Activated gamma-delta T cell treated with Interleukin-2 at 50 U/mL for 16 hours (primary cell): ENCODE measurements at regions not wholly inside any gene's neighbourhood (a gene's known extent, or its start where the extent isn't known, plus 50 kb on each side); places are given as distances from the start of the nearest gene placed in this dataset.

ENCODE experiments used
- DNase-seq: peaks from one replicate; pipeline ENCODE4 v3.0.0-alpha.2; 2020

GRCh38 chr20:40120827-40121226 is 568.2 kb downstream of the MAFB start:
- no peak for DNase-seq

- no peak for DNase-seq
Measured at GRCh38 chr20:40111282-40111681, 577.8 kb downstream of the MAFB start.

DNA sequence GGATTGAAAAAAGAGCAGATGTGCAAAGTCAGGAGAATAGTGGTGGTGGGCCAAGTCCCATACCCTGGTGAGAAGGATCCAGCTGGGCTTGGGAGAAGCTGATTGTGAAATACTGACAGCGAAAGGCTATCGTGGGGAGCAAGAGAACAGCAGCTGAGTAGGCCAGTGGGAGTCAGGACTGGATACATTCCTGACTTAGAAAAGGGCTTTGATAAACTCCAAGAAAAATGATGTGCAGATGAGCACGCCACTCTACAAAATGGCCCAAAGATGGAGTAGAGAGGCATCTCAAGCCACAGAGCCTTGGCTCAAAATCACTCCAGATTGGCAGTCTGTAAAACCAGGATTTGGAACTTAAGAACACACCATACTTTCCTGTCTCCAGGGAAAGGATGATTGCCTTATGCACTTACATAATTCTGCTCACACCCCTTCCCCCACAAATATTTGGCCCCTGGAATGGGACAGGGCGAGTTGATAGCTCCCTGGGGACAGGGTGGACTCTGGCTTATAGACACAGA is 578.7 kb downstream of the MAFB start:
- no peak for DNase-seq

GRCh38 chr20:40109136-40109535 is 579.9 kb downstream of the MAFB start:
- DNase-seq, result no peak

GRCh38 chr20:40108321-40108720 is 580.7 kb downstream of the MAFB start:
- DNase-seq, result no peak

- DNase-seq, result no peak
Measured at GRCh38 chr20:40104959-40105358, 584.1 kb downstream of the MAFB start.

GRCh38 chr20:40103420-40103819 is 585.6 kb downstream of the MAFB start:
- DNase-seq, result no peak

GRCh38 chr20:40101560-40101959 is 587.5 kb downstream of the MAFB start:
- no peak for DNase-seq

DNA sequence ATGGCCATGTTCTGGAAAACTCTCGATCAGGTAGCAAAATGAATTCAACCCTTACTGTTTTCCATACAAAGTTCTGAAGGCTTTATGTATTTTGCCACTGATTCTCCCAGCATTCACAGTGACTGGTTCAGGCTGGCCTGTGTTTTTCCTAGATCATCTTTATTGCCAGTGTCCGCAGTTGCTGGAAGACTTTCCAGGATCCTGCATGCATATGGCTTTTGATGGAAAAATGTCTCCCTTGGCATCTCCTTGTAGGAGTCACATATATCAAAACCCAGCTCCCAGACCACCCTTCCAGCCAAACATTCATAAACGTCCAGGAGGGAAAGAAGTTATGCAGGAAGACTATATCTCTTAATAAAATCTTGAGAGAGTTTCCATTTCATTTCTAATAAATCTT is 588.8 kb downstream of the MAFB start:
- no peak for DNase-seq

DNA sequence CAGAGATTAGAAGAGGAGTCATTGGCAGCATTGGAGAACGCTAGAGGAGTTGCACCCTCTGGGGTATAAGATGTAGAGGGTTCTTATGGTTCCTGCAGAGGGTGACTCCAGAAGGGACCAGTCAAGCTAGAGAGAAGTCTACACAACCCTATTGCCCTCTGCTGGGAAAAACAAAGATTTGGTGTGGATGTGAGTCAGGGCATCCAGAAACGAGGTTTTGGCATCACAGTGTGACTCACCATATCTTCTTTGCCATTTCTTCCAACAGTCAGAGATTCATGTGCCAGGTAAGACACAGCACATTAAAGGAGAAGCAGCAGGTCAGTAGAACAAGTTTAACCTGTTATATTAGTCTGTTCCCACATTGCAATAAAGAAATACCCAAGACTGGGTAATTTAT is 598.8 kb downstream of the MAFB start:
- DNase-seq, result no peak

DNA sequence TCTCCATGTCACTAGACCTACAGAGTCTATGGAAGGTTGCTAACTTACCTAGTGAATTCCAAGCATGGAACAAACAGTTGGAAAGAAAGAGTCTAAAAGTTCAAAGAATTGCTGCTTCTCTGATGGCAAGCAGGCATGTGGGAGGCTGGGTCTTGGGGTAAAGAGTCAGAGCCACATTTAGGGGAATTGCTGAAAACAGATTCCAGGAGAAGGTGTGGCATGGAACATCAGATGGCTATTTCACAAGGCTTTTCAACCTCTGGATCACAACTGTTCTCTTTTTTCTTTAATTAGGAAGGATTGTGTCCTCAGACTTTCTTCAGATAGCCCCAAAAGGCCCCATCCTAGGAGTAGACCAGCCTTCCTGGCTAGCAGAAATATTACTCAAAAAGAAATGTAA is 601.5 kb downstream of the MAFB start:
- DNase-seq, result no peak

DNA sequence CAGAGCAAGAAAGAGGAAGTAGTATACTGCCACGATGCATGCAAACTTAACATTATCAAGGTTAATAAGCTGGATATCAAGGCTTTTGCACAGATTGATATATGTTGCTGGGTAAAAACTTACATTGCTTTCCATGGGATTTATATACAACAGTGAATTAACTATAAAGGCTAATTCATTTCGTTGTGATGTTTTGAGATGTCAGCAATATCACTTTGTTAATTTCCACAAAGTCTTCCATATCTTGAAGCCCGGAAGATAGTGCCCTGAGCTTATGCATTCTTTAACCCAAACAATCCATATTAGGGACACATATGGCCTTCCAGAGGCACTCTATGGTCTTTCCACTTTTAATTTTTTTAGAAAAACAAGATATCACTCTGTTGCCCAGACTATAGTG is 603.5 kb downstream of the MAFB start:
- no peak for DNase-seq

GRCh38 chr20:40082436-40082835 is 606.6 kb downstream of the MAFB start:
- DNase-seq, result no peak

DNA sequence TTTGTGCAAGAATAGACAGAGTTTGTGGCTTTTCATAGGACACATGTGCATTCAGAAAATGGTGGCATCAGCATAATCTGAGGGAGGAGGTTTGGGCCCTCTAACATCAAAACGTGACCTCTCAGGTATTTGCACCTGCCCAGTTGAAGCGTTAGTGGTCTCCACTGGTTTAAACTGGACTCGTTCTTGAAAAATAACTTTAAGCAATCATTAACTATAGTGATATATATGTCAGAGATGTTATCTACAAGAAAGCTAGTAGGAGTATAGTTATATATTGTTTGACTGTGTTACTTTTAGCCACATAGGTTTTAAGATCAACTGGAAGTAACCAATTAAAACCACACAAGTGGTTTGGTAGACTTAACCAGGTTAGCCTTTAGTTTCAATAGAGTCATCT is 607.4 kb downstream of the MAFB start:
- DNase-seq, result no peak

DNA sequence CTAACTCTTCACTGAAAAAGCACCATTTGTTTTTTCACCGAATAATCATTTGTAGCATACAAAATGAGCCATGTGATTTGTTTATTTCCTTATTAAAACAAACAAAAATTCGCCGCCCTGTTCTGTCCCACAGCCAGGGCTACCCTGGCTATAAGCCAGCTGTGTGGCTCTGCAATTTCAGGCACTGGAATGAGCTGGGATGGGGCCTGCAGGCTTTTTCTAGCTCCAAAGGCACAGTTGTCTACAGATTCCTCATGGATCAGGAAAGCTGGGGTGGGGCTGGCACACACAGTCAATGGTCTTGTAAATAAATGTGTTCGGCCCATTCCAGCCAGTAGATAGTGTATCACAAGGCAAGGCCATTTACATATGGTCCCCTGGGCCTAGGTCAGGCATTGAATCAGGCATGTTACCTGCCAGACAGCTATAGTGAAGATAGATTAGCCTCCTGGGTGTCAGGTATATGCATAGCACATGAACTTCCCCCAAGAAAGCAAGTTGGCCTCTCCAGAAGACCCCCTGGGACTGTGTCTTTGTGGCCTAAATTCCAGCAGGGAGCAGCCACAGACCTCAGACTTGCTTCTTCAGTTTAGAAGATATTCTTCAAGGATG is 608.9 kb downstream of the MAFB start:
- no peak for DNase-seq

DNA sequence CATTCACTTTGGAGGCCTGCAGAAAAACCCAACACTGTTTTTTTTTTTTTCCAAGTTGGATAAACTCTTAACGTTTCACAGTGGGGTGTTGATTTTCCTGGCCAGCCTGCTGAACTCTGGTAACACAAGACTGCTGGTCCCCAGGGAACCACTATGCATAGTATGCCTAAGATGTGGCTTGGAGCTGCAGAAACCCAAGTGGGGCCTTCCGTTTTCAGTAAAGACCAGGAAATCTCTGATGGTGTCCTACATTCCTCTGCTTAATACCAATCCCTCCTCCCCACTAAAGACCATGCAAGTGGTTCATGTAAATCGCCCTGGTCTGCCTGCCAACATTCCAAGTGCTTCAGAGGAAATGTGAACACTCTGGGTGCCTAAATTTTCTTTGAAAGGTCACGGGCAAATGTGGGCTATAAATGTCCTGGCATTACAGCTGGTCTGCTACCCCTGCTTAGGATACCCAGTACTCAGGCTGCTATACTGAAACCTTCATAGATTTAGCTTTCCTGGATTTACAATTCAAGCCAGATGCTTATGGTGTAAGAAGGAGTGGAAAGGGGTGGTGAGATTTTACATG is 615.4 kb downstream of the MAFB start:
- no peak for DNase-seq

GRCh38 chr20:40072907-40073306 is 616.1 kb downstream of the MAFB start:
- DNase-seq, result no peak

GRCh38 chr20:40056171-40056570 is 632.9 kb downstream of the MAFB start:
- DNase-seq, result no peak

- no peak for DNase-seq
Measured at GRCh38 chr20:40055711-40056110, 633.3 kb downstream of the MAFB start.

GRCh38 chr20:40054311-40054710 is 634.7 kb downstream of the MAFB start:
- DNase-seq, result no peak

DNA sequence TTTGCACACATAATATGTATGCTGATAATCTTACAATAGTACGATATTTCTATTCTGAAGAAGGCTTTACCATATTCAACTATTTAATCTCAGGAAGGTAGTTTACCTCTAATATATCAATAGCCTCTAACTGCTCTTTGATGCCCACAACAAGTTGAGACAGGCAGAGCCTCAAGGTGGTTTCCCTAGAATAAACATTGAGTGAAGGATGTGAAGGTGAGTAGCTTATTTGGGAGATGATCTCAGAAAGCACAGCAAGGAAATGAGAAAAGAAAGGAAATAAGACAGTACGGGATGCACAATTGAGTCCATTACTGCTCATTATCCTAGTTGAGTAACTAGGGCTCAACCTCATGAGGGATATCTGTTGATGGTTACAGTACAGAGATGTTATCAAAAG is 638.4 kb downstream of the MAFB start:
- no peak for DNase-seq

DNA sequence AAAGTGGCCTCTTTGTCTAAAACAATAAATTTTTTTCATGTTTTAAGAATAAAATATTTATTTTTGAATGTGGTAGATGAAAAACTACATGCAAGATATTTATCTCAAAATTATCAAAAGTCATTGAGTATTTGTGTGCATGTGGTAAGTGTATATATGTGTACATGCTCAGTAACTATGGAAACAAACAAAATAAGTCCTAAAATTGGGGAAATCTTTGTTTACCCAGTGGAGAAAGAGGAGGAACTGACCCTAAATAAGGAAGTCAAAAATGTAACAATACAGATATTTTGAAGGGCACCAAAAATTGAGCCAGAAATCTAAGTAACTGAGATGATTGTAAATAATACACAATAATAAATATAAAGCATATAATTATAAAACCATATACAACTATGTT is 639.2 kb downstream of the MAFB start:
- no peak for DNase-seq

- no peak for DNase-seq
Measured at GRCh38 chr20:40046703-40047102, 642.3 kb downstream of the MAFB start.

GRCh38 chr20:40037511-40037910 is 651.5 kb downstream of the MAFB start:
- DNase-seq, result no peak

DNA sequence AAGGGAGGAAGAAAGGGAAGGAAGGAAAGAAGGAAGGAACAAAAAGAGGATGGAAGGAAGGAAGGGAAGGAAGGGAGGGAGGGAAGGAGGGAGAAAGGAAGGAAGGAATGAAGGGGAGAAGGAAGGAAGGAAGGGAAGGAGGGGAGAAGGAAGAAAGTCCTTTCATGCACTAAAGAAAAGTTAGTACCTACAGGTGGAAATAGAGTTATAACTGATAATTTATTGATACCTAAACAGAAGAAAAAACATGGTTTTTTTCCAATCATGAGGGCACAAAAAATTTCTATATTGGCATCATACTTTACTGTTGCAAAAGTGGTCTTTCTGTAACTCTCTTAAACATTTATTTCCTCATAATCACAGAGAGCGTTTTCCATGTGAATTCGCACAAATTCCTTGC is 659.4 kb downstream of the MAFB start:
- no peak for DNase-seq
